Esophagus muscularis mucosa (tissue), 4 donors: ENCODE measurements at regions not wholly inside any gene's neighbourhood (a gene's known extent, or its start where the extent isn't known, plus 50 kb on each side); places are given as distances from the start of the nearest gene placed in this dataset.
"Not testable (repeated sequence)": the region's sequence is repeated elsewhere in the genome, so short reads cannot be mapped to it uniquely, and the experiment has no call there.

ENCODE experiments used
- DNase-seq: peaks from one replicate; pipeline ENCODE4 v3.0.0-alpha.2; 2017; ENCODE audit errors: extremely low spot score
- H3K27ac ChIP-seq, 4 donors: fragments of 200-600 bp; sonication (generic); replicated peaks in 1 of 4; 1 replicate in 3 of 4; 2 replicates in 1 of 4; pipeline ENCODE4 v1.5.1; 2016 to 2019; ENCODE audit warnings: mild to moderate bottlenecking in 1 of 4
- H3K27me3 ChIP-seq, 4 donors: fragments of 200-600 bp; sonication (generic); one replicate each; pipeline versions ENCODE4 v1.5.1 to v1.6.0; 2016 to 2019
- H3K36me3 ChIP-seq, 4 donors: fragments of 200-600 bp; sonication (generic); one replicate each; pipeline ENCODE4 v1.5.1; 2016 to 2019
- H3K4me1 ChIP-seq, 4 donors: fragments of 200-600 bp; sonication (generic); one replicate each; pipeline ENCODE4 v1.5.1; 2016 to 2019
- H3K4me3 ChIP-seq, 4 donors: fragments of 200-600 bp; sonication (generic); 1 replicate in 2 of 4; 2 replicates in 2 of 4; pipeline ENCODE4 v1.5.1; 2016 to 2019; ENCODE audit warnings: mild to moderate bottlenecking in 4 of 4, moderate library complexity in 1 of 4
- H3K9me3 ChIP-seq, 4 donors: fragments of 200-600 bp; sonication (generic); 1 replicate in 3 of 4; 2 replicates in 1 of 4; pipeline ENCODE4 v1.5.1; 2016 to 2019
- EP300 ChIP-seq: sonication (generic); formaldehyde crosslinking; IDR thresholded peaks from one replicate; pipeline ENCODE4 v1.6.1; 2017; ENCODE audit warnings: antibody characterized with exemption
- POLR2A ChIP-seq: fragments of 450-650 bp; IDR thresholded peaks from one replicate; pipeline ENCODE4 v1.6.1; 2017; ENCODE audit warnings: antibody characterized with exemption, moderate library complexity, mild to moderate bottlenecking, low read depth
- POLR2AphosphoS5 ChIP-seq, 2 donors: sonication (generic); formaldehyde crosslinking; IDR thresholded peaks; one replicate each; pipeline ENCODE4 v1.6.1; 2017; ENCODE audit warnings: antibody characterized with exemption in 2 of 2
- WGBS: methylation state at CpG from one replicate; pipeline ENCODE4 v1.1.5; 2018; 5-methylcytosine and 5-hydroxymethylcytosine counted together
- intact Hi-C: fragments of 100-400 bp; cut with DNase I; formaldehyde crosslinking; loops from one replicate; pipeline ENCODE4 v1.15.1; 2023
- TF ChIP-seq, protein P1 (sequence below), 3 experiments: fragments of 200-600 bp in 2 of 3; fragments of 450-650 bp in 1 of 3; sonication (generic) in 2 of 3; IDR thresholded peaks; one replicate each; pipeline ENCODE4 v1.5.1; 2017 to 2019; ENCODE audit warnings: antibody characterized with exemption in 3 of 3, mild to moderate bottlenecking in 2 of 3, moderate library complexity in 1 of 3

GRCh38 chr10:16030562-16030961 is 170.3 kb upstream of the MINDY3 start:
- H3K9me3 ChIP-seq: peaks cover 0 to 21% (median 14%) of the 10 kb centered on the region in 4 donors
- H3K4me3 ChIP-seq: no peak overlapping the region
- H3K27me3 ChIP-seq: peaks cover 0 to 6% (median 0%) of the 10 kb centered on the region in 4 donors
- no peak overlapping the region for H3K27ac ChIP-seq
- DNase-seq: no peak
- H3K36me3 ChIP-seq: no peaks in the 10 kb centered on the region
- TF ChIP-seq POLR2A (no peak), EP300 (no peak), POLR2AphosphoS5 (IDR thresholded peaks at IDR 0.05) (no peak)
- TF ChIP-seq, protein P1, sequence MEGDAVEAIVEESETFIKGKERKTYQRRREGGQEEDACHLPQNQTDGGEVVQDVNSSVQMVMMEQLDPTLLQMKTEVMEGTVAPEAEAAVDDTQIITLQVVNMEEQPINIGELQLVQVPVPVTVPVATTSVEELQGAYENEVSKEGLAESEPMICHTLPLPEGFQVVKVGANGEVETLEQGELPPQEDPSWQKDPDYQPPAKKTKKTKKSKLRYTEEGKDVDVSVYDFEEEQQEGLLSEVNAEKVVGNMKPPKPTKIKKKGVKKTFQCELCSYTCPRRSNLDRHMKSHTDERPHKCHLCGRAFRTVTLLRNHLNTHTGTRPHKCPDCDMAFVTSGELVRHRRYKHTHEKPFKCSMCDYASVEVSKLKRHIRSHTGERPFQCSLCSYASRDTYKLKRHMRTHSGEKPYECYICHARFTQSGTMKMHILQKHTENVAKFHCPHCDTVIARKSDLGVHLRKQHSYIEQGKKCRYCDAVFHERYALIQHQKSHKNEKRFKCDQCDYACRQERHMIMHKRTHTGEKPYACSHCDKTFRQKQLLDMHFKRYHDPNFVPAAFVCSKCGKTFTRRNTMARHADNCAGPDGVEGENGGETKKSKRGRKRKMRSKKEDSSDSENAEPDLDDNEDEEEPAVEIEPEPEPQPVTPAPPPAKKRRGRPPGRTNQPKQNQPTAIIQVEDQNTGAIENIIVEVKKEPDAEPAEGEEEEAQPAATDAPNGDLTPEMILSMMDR (IDR thresholded peaks at IDR 0.05): no peak
- no peaks in the 10 kb centered on the region for H3K4me1 ChIP-seq
- intact Hi-C loops: no loop called here
- WGBS: 55% methylated on average over 1 of the region's 1 CpG

GRCh38 chr10:16049050-16049449 is 188.7 kb upstream of the MINDY3 start:
- WGBS: 84% methylated on average over 4 of the region's 4 CpGs
- intact Hi-C loops: no loop called here

GRCh38 chr10:16049782-16050181 is 189.5 kb upstream of the MINDY3 start:
- no peaks in the 10 kb centered on the region for H3K36me3 ChIP-seq
- H3K4me3 ChIP-seq: no peak overlapping the region
- DNase-seq: no peak
- no peaks in the 10 kb centered on the region for H3K27me3 ChIP-seq
- intact Hi-C loops: no loop called here
- no peak overlapping the region for H3K27ac ChIP-seq
- no peak for TF ChIP-seq POLR2AphosphoS5 (IDR thresholded peaks at IDR 0.05)
- TF ChIP-seq, protein P1 (IDR thresholded peaks at IDR 0.05): no peak
- no peak for TF ChIP-seq POLR2A
- no peak for TF ChIP-seq EP300
- 86% methylated on average over 7 of the region's 7 CpGs for WGBS
- H3K9me3 ChIP-seq: no peaks in the 10 kb centered on the region
- H3K4me1 ChIP-seq: no peaks in the 10 kb centered on the region

More at GRCh38 chr10:16049050-16049449, 188.7 kb upstream of the MINDY3 start:
- Histone ChIP-seq H3K36me3 (no peaks in the 10 kb centered on the region), H3K9me3 (no peaks in the 10 kb centered on the region), H3K4me3 (no peak overlapping the region), H3K27me3 (no peaks in the 10 kb centered on the region), H3K4me1 (no peaks in the 10 kb centered on the region), H3K27ac (no peak overlapping the region)
- TF ChIP-seq POLR2A (no peak), EP300 (no peak), POLR2AphosphoS5 (IDR thresholded peaks at IDR 0.05) (no peak)
- TF ChIP-seq, protein P1 (IDR thresholded peaks at IDR 0.05): no peak
- DNase-seq: no peak

DNA sequence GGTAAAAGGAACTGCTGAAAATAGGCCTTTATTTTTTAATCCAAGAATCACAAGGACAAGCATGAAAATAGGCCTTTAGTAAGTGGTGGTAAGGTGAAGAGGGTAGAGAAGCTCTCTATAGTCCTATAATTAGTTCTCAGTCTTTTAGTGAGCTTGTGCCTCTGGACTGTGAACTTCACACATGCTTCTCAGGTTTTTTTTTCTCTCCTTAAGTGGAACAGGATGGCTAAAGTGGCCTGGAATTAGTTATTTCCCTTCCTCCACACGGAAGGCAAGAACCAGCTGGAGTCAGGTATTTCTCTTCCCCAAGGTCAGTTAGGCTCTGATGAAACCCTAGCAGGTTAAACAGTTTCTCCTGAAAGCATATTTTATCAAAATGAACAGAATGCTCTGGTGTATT is 203.0 kb upstream of the MINDY3 start:
- no peak overlapping the region for H3K27ac ChIP-seq
- H3K36me3 ChIP-seq: no peaks in the 10 kb centered on the region
- 31% methylated on average over 1 of the region's 1 CpG for WGBS
- TF ChIP-seq POLR2A (no peak), EP300 (no peak), POLR2AphosphoS5 (IDR thresholded peaks at IDR 0.05) (no peak)
- TF ChIP-seq, protein P1 (IDR thresholded peaks at IDR 0.05): no peak
- no peak overlapping the region for H3K4me3 ChIP-seq
- no peaks in the 10 kb centered on the region for H3K27me3 ChIP-seq
- intact Hi-C loops: no loop called here
- no peak for DNase-seq
- no peaks in the 10 kb centered on the region for H3K4me1 ChIP-seq
- H3K9me3 ChIP-seq: no peaks in the 10 kb centered on the region

- H3K27ac ChIP-seq, H3K4me3 ChIP-seq, intact Hi-C loops, H3K27me3 ChIP-seq, H3K9me3 ChIP-seq, H3K4me1 ChIP-seq, H3K36me3 ChIP-seq, DNase-seq: not testable (repeated sequence)
- 94% methylated on average over 2 of the region's 2 CpGs for WGBS
Observed at GRCh38 chr10:16083551-16083950, 223.2 kb upstream of the MINDY3 start.
